Occipital lobe (tissue), 1 donor: ENCODE measurements at regions not wholly inside any gene's neighbourhood (a gene's known extent, or its start where the extent isn't known, plus 50 kb on each side); places are given as distances from the start of the nearest gene placed in this dataset.

Source experiments
- DNase-seq: peaks from one replicate; lab custom pipeline; 2025; lab: John Stamatoyannopoulos, UW

DNA sequence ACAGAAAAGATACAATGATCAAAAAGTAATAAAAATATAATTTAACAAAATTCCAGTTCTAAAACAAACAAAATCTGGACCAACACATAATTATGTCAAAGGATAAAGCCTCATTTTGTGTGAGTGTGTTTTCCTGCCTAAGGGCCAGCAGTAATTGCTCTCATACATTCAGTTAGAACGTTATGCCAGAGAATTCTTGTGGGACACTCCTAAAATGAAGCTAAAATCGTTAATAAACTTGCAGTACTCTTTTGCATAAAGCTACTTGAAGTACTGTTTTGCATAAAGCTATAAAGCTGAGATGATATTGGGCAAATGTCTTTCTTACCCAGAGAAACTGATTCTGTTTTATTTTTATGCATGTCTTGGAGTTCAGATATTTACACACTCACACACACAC, 1072.3 kb downstream of the MAT2B start:
- DNase-seq, result no peak

DNA sequence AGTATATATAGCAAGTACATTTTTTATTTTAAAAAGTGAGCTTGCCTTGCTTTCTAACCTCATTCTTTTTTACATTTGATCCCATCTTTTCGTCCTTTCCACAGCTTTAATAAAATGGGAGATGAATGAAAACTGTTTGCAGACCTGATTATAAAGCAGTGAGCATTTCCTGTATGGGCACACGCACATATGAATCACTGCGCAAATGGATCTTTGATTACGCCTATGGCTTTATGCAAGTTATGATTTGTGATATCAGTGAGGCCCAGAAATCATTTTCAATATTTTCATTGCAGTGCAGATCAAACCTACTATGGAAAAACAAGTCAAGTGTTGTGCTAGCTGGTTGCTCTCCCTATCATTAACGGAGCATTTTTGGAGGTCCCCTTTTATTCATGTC, 1073.0 kb downstream of the MAT2B start:
- DNase-seq, result no peak

DNA sequence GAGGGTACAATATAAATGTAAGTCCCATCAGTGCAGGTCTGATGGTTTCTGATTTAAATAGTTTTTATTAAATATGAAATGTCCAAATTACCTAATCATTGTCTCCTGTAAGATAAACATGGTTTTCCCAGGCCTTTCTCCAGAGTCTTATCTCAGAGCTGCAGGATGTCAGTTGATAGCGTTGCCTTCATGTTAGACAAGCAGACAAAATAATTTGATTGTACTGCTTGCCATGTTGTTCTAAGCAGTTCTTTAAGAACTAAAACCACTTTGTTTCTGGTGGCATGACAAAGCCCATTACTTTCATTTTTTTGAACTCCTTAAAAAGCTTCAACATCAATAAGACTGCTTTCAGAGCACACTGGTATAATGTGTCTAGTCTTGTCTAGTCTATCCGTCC, 1073.5 kb downstream of the MAT2B start:
- no peak for DNase-seq

DNA sequence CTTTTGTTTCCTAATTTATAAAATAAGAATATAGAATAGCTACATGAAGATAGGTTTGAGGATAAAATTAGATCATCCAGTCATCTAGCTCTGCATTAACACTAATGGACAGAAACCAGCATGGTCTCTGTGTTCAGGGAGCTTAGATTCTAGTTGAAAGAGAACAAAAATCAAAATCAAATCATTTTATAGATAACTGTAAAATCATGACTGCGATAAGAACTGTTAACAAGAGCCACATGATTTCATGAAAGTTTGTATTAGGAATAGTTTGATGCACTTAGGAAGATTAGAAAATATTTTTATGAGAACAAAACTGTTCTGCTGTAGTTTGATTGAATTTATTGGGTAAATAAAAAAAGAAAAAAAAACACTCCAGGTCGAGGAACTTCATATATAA, 1074.7 kb downstream of the MAT2B start:
- no peak for DNase-seq

DNA sequence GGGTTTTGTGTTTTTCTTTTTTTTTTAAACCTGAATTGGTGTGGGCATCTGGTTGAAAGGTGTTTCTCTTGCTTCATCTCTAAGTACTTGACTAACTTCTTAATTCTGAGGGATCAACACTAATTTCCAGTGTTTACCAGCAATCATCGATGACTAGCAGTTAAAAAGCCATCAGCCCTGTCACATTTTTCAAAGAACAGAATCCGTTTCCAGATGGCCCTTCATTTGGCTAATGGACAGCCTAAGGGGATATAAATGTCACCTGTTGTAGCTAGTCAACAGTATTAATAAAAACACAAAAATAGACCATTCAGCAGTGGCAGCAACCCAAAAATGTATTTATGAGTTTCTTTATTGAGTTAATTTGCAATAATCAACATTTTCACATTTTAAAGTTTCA, 1076.5 kb downstream of the MAT2B start:
- DNase-seq, result no peak

DNA sequence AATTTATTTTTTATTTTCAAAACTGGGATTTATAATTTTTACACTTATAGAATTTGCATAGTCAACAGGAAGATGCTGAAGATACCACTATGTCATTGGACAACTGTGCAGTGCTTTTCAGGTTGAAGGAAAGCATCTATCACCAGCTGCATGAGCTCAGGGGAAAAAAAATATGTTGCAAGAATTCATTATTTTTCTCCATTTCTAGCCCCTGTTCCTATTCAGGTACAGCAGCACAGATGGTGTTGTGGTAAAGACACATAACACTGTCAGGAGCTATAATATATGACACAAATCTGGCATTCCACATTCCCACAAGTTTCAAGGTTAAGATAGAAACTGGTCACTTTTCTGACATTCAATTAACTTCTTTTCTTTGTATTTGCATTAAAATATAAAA, 1088.6 kb downstream of the MAT2B start:
- no peak for DNase-seq

DNA sequence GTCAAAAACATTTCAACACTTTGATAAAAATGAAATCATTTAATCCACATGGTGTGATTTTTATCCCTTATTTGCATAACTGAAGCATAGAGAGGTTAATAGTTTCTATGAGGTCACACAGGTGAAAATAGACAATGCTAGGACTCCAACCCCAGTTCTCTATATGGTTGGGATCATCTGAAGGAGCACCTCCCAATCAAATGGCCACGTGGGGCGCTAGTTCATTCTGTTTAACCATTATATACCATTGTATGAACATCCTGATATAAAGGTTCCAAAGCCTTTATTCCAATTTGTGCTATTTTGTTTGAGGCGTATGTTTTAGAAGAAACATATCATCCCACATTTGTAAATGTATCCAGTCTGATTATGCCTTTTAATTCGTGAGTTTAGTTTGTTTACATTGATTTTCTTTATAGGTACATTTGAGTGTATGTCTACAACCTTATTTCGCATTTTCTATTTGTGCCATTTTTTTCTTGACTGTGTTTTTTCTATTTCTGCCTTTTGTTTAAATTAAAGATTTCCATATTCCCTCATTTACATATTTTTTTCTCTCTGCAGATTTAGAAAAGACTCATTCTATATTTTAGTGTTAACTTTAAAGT, 1092.0 kb downstream of the MAT2B start:
- DNase-seq, result no peak

DNA sequence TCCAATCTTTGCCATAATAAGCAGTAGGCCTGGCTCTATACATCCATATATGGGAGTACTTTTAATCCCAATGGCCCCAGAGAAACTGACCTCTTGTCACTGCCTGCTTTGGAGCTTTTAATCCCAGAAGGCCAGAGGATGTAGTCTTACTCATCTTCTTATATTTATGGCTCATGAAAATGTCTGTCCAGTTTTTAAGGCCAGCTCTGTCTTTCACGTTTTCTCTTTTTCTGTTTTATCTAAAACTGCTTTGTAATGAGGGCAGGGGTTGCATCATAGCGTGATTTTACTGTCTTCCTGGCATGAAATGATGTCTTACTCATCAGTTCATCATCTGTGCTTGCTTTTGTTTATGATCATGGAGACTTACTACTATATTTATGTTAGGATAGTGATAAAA, 1094.9 kb downstream of the MAT2B start:
- DNase-seq, result no peak

DNA sequence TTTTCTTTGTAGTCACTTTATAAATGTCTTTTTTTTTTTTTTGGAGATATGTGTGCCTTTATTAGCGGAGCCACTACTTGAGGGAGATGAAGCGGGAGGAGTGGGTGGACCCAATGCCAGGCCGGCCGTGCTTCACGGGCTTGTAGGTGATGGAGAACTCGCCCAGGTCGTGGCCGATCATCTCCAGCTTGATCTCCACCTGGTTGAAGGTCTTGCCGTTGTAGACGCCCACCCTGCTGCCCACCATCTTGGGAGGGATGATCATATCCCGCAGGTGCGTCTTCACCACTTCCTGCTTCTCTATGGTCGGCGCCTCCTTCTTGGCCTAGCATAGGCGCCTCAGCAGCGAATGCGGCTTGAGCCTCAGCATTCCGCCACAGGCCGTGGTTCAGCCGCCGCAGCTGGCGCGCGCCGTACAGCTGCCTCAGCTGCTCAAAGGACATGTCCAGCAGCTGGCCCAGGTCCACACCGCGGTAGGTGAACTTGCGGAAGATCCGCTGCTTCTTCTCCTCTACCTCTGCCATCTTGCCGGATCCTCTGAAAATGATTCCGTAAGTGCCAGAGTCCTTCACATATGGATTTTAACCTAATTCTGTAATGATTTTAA, 1095.6 kb downstream of the MAT2B start:
- no peak for DNase-seq

DNA sequence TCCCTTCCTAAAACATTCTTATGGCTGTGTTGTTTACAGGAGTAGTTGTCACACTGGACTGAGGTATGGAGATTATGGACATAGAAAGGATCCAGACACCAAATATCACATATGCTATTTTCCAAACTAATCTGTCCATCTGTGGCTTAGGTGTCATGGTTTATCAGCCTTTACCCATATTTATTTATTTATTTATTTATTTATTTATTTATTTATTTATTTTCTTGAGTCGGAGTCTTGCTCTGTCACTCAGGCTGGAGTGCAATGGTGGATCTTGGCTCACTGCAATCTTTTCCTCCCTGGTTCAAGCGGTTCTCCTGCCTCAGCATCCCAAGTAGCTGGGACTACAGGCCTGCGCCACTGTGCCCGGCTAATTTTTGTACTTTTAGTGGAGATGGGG, 1103.1 kb downstream of the MAT2B start:
- no peak for DNase-seq

DNA sequence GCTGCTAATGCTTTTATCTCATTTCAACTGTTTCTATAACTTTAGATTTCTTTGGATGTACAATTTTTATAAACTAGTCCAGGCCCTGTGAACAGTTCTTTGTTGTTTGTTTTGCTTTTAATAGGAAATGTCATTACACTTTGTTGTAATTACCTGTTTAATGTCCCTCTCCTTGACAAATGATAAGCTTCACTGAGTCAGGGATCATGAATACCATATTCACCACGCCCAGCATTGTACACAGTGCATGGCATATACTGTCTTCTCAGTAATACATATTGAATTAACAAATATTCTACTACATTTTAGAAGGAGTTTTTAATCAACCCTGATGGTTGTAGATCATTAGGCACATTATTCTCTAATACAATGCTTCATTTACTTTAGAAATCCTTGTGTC, 1105.0 kb downstream of the MAT2B start:
- no peak for DNase-seq

DNA sequence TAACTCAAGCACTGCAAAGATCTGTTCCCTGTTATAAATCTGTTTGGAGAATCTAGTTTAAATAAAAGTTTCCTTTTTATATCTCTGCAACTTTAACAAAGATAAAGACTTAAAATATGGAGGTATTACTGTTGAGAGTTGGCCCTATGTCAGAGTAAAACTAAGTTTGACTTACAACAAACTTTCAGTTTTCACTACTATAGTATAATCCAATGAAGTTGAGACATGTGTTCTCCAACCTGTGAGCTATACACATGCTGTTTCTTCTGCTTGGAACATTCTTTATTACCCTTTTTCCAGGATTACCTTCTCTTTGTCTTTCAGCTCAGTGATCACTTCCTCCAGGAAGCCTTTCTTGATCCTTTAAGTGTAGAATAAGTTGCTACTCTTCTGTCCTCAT, 1109.3 kb downstream of the MAT2B start:
- DNase-seq, result no peak

DNA sequence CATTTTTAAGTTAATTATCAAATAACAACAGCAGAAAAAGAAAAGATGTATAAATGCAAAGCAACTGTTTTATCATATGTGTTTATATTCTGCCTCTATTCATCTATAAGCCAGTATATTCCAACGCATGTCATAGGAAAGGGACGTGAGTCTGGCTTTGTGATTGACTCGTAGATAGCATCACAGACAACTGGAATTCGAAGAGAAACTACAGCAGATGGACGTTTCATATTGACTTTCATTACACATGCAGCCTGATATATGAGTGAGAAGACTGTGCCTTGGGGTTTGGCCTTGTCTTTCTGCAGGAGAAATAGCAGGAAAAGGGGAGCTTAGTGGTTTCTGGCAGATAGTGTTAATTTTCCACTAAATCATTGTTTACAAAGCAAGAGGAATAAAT, 1111.9 kb downstream of the MAT2B start:
- DNase-seq, result no peak

DNA sequence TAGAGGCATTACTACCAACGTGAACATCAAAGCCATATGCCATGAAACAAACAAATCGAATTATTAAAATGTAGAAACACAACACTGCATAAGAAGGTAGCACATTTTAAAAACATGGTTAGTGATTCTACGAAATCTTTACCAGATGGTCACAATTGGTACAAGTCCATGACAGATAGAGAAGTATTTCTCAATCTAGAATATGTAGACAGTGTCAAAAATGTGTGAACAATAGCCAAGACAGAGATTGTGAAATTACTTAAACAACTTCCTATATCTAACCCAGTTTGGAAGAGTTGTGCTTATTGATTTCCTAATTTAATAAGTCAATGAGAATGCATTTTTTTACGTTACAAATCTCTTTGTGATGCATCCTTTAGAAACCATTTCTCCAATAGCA, 1121.6 kb downstream of the MAT2B start:
- DNase-seq, result no peak

DNA sequence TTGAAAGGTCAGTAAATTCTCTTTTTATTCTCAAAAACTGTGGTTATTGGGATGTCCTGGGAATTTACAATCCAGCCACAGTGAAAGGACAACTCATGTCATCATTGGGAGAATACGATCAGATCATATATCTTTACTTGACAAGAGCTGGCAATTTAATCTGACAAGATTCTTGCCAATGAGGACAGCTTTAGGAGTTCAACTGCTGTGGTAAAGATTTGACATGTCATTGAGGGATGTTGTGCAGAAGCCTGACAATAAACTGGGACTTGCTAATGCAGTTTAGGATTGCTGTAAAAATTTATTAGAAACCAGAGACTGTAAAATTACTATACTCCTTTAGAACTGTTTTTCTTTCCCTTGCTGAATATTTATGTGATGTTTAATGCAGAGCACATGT, 1131.0 kb downstream of the MAT2B start:
- DNase-seq, result no peak

DNA sequence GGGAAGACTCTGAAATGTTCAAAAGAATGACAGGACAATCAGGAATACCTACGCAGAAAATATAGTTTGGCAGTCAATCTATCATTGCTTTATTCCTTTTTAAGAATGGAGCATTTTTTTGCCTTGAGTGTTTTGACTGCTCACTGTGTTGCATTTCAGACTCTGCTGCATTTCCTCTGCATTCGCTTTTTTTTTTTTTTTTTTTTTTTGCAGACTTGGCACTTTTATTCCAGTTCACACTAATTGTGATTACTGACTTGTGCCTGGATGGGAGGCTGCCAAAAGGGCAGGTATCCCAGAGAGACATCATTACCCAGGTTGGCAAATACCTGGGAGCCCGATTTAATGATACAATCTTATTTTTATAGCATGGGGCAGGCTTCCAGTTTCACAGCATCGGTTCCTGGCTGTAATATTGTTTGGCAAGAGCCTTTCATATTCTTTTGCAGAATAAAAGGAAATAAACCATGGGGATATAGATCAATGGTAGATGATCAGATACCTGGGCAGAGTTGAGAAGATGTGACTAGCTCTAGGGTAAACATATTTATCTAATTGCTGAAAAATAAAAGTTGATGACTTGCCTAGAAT, 1132.6 kb downstream of the MAT2B start:
- DNase-seq, result no peak

DNA sequence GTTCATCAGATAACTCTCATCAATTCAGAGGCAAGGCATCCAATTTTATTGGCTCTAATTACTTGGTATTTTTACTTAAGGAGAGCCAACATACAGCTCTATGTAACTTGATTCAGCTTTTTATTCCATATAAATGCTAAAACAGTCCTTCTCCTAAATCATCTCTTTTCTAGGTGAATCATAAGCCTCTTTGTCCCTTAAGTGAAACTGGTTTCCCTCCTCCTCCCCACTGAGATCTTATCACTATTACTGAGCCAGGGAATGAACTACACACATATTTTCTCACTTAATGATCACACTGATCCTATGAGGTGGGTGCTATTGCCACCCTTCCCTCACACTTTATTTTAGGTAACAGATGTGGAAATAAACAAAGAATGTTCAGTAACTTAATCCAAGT, 1143.8 kb downstream of the MAT2B start:
- DNase-seq, result no peak

DNA sequence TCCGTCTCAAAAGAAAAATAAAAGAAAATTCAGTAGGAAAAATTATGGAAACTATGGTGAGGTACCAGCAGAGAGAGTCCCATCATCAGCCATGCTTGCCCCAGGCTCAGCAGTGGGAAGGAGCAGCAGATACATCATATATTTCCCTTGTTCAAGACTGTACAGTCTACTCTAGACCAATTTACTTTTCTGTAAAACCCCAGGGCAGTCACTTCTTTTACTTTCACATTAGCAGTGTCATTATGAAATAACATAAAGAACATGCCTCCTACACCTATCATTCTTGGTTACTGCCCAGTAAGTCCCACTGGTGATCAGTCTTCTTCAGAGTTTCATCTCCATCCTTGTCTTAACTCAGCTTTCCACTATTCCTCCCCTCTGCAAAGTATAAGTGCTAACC, 1145.0 kb downstream of the MAT2B start:
- DNase-seq, result no peak

DNA sequence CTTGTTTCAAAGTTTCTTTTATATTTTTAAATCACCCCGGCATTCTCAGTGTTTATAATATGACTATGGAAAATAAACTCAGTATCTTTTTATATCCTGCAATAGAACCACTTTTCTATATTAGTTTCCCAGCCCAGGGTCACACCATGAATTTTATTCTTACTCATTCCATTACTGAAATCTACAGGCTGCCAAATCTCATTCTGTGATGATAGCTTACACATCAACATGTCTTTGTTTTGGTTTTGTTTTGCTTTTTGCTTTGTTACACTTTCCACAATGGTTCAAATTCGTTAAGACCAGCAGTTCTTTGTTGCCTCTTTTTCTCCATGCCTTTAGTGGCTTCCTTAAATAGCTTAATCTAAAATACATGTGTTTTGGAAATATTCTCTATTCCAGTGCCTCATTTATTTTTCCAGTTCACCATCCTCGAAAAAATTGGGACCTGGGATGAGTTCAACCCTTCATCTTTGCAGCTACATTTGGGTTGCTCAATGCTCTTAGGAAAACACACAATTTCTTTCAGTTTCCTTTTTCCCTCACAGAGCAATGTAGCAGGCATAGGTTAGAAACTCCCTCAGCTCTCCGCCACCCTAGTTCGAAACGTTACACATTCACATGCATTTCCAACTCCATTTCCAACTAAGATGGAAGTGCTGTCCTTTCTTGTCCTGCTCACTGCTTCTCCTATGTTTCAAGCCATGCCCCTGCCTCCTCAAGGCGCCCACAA, 1146.3 kb downstream of the MAT2B start:
- no peak for DNase-seq

DNA sequence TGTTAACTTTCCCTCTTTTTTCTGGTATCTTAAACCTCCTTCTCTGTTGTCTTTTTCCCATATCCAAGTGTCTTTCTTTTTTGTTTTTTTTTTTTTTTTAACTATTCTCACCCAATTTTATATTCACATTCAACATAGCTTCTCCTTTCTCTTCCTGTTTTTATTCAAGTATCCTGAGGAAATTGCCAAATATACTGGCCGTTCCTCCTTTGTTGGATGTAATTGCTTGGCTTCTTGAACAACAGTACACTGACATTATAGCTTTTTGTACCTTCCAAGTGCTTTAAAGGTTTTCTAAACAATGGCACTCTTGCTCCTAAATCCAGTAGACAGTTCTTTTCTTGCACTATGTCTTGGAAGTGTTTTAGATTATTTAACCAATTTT, 1146.8 kb downstream of the MAT2B start:
- no peak for DNase-seq

DNA sequence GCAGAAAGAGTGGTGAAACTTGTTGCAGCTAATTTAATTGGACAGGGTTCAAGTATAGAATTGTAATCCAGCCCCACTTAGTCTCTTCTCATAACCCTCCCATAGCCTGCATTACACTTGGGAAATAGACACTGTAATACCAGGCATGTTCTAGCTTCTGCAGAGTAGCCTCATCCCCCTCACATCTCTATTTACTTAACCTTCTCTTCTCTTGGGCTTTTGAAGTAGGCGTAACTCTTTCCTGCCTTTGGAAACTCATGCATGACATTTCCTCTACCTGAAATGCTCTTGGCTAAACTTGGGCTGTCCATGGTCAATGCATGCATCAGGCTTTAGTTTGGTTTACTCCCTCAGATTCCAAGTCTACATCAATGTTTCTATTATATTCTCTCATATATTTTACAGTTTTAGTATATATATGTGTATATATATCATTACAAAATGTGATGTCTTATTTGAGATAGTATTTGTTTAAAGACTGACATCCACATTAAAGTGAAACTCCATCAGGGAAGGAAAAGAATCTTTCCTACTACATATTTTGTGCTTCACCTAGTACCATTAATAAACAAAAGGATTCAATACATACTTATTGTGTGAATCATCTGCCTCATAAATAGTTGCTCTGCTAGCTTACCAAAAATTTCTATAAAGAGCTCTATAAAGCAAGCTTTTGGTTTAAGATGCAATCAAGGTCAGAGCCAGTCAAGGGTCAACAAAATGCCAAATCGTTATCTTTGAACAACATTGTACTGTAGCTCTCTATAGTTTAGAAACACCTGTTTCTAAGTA, 1158.0 kb downstream of the MAT2B start:
- DNase-seq, result no peak

DNA sequence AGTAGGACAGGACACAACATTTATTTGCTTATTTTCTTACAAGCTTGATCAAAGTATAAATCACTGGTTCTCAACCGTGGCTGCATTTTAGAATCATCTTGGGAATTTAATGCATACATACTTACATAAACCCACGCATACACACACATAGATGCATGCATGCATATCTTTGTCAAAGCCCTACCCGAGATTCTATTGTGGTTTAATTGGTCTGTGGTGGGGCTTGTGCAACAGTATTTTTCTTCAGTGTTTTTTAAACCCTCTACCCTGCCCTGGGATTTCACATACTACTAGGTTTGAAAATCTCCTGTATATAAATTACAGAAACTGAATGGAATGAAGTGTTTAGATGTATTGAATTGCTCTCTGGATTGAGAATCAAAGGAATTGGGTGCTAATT, 1166.2 kb downstream of the MAT2B start:
- DNase-seq, result no peak
